BLaER1 (cell line): ENCODE measurements at regions not wholly inside any gene's neighbourhood (a gene's known extent, or its start where the extent isn't known, plus 50 kb on each side); places are given as distances from the start of the nearest gene placed in this dataset.
"Not testable (repeated sequence)": the region's sequence is repeated elsewhere in the genome, so short reads cannot be mapped to it uniquely, and the experiment has no call there.

ENCODE experiments used
- H3K27ac ChIP-seq: shearing (Covaris generic); formaldehyde crosslinking; 2 replicates; pipeline ENCODE4 v1.8.1; 2022
- H3K27me3 ChIP-seq: shearing (Covaris generic); formaldehyde crosslinking; 2 replicates; pipeline ENCODE4 v1.8.1; 2022
- H3K36me3 ChIP-seq: shearing (Covaris generic); formaldehyde crosslinking; 2 replicates; pipeline ENCODE4 v1.8.1; 2022
- H3K4me1 ChIP-seq: shearing (Covaris generic); formaldehyde crosslinking; 2 replicates; pipeline ENCODE4 v1.8.1; 2022
- H3K4me2 ChIP-seq: shearing (Covaris generic); formaldehyde crosslinking; 2 replicates; pipeline ENCODE4 v1.8.1; 2022
- H3K4me3 ChIP-seq: shearing (Covaris generic); formaldehyde crosslinking; 2 replicates; pipeline ENCODE4 v1.8.1; 2022
- H3K9ac ChIP-seq: shearing (Covaris generic); formaldehyde crosslinking; 2 replicates; pipeline ENCODE4 v1.8.1; 2022
- H3K9me3 ChIP-seq: shearing (Covaris generic); formaldehyde crosslinking; 2 replicates; pipeline ENCODE4 v1.8.1; 2022
- H4K20me1 ChIP-seq: shearing (Covaris generic); formaldehyde crosslinking; 2 replicates; pipeline ENCODE4 v1.8.1; 2022

DNA sequence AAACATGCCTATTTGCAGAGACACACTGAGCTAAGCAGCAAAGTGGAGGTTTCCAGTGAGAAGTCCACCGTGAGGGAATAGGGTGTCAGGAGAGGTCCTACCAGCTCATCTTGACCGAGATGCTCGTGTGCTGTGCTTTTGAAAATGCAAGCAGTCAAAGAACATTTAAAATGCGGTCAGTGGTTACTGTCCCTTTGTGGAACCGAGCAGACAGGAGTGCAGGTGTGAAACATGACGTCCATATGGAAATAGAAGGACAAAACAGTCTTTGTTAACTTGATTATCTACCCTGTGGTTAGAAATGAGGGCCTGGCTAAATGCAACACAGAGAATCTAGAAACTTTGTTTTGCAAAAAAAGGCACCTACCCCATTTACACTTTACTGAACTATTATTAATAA, 473.3 kb downstream of the SPATA31A6 start:
- not testable (repeated sequence) for H4K20me1 ChIP-seq, H3K4me1 ChIP-seq, H3K9ac ChIP-seq, H3K27ac ChIP-seq, H3K9me3 ChIP-seq, H3K4me3 ChIP-seq, H3K36me3 ChIP-seq, H3K4me2 ChIP-seq, H3K27me3 ChIP-seq

DNA sequence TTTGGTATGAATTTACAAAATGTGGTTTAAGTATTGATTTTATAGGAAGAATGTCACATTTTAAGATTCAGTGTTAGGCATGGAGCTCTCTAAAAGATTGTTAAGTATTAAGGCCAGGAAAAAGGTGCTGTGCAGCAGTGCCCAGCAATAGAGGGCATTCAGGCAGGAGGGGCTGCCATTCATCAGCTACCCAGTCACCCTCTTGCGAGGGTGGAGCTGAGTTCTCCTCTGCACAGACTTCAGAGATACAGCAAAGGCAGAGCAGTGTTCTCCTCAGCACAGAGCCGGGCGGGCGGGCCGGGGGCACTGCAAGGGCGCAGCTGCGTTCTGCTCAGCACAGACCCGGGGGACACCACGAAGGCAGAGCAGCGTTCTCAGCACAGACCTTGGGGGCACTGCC, 474.0 kb downstream of the SPATA31A6 start:
- H3K9me3 ChIP-seq, H3K4me3 ChIP-seq, H3K27ac ChIP-seq, H3K27me3 ChIP-seq, H4K20me1 ChIP-seq, H3K4me1 ChIP-seq, H3K4me2 ChIP-seq, H3K36me3 ChIP-seq, H3K9ac ChIP-seq: not testable (repeated sequence)

DNA sequence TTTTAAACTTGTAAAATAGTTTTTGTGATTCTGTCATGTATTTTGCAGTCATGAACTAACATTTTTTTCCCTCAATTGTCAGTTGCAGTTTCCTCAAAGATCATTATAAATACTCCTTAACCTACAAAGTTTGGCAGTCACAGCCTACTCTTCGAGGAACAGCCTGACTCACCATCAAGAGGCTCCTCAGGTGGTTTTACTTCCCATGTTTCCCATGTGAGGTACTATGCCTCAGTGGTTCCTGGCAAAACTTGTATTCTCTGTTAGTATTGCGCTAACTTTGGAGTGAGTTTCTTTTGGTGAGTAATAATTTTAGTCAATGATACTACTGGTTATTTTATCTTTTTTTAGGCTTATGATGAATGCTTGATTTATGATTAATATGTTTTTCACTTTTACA, 513.7 kb downstream of the SPATA31A6 start:
- not testable (repeated sequence) for H3K4me3 ChIP-seq, H3K9me3 ChIP-seq, H3K27me3 ChIP-seq, H4K20me1 ChIP-seq, H3K4me1 ChIP-seq, H3K9ac ChIP-seq, H3K4me2 ChIP-seq, H3K27ac ChIP-seq, H3K36me3 ChIP-seq

DNA sequence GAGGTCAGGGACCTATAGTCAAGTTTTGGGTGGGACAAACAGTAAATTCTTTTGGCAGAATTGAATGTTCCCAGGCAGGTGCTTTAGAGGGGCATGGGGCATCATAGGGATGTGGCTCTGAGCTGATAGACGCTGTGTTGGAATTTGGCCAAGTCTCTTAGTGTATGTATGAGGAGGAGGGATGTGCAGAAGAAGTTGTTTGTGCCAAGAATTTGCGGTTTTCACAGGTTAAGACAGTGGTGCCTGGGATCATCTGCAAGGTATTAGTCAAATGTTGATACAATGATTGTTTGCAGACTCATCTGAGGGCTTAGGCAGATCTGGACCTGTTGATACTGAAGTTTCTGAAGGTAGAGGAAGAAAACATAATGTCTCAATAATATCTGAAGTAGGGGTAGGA, 519.4 kb downstream of the SPATA31A6 start:
- H3K27me3 ChIP-seq, H4K20me1 ChIP-seq, H3K4me1 ChIP-seq, H3K36me3 ChIP-seq, H3K9ac ChIP-seq, H3K9me3 ChIP-seq, H3K4me2 ChIP-seq, H3K27ac ChIP-seq, H3K4me3 ChIP-seq: not testable (repeated sequence)

DNA sequence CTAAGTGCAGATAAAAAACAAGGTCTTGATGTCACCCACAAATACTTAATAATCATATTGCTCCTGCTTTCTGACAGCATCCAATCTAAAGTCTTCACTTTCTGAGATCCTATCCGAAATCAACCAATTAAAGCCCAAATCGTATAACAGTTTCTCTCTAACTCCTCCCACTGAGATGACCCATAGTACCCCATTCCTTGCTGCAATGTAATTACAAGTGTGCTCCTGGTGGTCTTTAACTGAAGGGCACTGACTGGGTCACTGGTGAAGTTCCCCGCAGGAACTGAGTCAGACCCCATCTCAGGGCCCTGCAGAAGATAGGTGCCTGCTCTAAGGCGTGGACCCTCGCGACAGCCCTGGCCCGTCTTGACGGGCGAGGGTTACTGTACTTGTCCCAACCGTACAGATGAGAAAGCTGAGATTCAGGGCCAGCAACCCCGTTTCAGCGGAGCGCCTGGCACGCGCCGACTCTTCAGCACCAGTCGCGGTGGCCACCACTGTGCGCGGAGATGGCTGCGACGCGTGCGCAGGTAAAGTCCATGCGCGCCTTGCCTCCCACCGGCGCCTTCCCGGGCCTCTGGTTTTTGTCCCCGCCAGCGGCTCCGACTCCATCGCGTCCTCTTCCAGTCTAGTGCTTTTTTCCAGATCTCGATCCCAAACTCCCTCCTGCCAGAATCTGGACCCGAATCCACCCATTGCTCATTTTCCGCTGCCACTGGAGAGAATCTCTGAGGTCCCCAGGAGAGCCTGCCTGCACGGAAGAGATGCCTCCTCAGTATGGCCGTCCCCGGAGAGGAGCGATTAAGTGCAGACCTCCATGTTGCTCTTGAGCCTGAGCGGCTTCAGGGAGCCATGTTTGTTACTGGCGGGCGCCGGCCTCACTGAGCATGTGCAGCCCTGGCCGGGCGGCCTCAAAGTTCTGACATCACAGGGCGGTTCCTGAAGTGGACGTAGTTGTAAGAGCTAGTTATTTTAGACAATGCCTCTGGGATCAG, 541.7 kb downstream of the SPATA31A6 start:
- H3K27ac ChIP-seq, H4K20me1 ChIP-seq, H3K9ac ChIP-seq, H3K4me2 ChIP-seq, H3K4me3 ChIP-seq, H3K9me3 ChIP-seq, H3K36me3 ChIP-seq, H3K4me1 ChIP-seq, H3K27me3 ChIP-seq: not testable (repeated sequence)

- not testable (repeated sequence) for H3K9me3 ChIP-seq, H4K20me1 ChIP-seq, H3K4me2 ChIP-seq, H3K27me3 ChIP-seq, H3K36me3 ChIP-seq, H3K27ac ChIP-seq, H3K4me3 ChIP-seq, H3K9ac ChIP-seq, H3K4me1 ChIP-seq
Measured at GRCh38 chr9:42743030-42743814, 559.8 kb downstream of the SPATA31A6 start.

DNA sequence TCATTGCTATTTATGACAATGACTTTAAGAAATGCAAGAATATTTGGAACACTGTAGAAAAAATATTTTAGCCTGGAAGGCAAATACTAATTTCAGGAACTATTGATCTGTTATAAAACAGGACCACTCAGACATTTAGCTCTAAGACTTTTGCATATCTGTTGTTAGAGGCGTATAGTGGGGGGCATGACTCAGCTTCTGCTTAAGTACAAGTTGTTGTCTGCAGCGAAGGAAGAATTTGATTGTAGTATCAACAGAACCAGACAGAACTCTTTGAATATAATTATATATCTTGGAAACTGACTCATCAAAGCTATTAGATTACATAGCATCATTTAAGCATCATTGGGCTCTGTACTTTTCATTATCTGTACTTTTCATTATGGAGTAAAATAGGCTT, 573.8 kb downstream of the SPATA31A6 start:
- not testable (repeated sequence) for H3K36me3 ChIP-seq, H3K4me1 ChIP-seq, H3K9me3 ChIP-seq, H4K20me1 ChIP-seq, H3K4me2 ChIP-seq, H3K9ac ChIP-seq, H3K27me3 ChIP-seq, H3K4me3 ChIP-seq, H3K27ac ChIP-seq

GRCh38 chr9:42759320-42759719, 575.9 kb downstream of the SPATA31A6 start:
- not testable (repeated sequence) for H4K20me1 ChIP-seq, H3K4me3 ChIP-seq, H3K27ac ChIP-seq, H3K36me3 ChIP-seq, H3K9ac ChIP-seq, H3K4me2 ChIP-seq, H3K9me3 ChIP-seq, H3K4me1 ChIP-seq, H3K27me3 ChIP-seq

GRCh38 chr9:42782201-42782600, 598.7 kb downstream of the SPATA31A6 start:
- not testable (repeated sequence) for H3K9me3 ChIP-seq, H3K27ac ChIP-seq, H3K27me3 ChIP-seq, H3K9ac ChIP-seq, H3K36me3 ChIP-seq, H3K4me2 ChIP-seq, H3K4me3 ChIP-seq, H3K4me1 ChIP-seq, H4K20me1 ChIP-seq

DNA sequence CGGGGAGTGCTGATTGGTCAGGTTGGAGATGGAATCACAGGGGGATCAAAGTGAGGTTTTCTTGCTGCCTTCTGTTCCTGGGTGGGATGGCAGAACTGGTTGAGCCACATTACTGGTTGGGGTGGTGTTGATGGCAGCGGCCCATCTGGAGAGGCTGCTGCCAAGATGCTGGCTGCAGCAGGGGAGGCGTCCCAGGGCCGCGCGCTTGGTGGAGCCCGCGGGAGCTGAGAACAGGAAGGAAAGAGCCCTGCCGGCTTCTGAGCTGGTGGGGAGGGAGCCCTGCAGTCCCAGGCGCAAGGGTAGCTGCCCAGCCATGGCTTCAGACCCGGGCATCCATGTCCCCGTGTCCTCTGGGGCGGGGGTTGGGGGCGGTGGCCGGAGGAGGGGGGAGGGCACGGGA, 609.3 kb downstream of the SPATA31A6 start:
- H3K4me2 ChIP-seq, H3K27me3 ChIP-seq, H3K9me3 ChIP-seq, H4K20me1 ChIP-seq, H3K9ac ChIP-seq, H3K4me3 ChIP-seq, H3K4me1 ChIP-seq, H3K27ac ChIP-seq, H3K36me3 ChIP-seq: not testable (repeated sequence)

DNA sequence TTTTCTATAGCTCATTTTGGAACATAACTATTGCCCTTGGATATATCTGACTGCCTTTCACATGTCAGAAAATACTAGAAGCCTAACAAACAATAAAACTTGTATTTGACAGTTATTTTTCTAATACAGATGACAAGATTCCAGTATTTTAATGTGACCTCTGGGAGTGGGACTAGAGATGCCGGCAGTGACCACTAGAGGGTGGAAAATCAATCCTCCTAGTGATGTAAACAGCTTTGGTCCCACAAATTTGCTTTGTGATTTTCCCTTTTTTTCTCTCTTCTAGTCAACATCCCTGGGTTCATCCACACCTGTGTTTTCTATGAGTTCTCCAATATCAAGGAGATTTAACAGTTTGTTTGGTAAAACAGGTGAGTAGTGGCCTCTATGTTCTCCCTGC, 615.1 kb downstream of the SPATA31A6 start:
- not testable (repeated sequence) for H3K27ac ChIP-seq, H3K4me3 ChIP-seq, H3K9ac ChIP-seq, H3K36me3 ChIP-seq, H3K27me3 ChIP-seq, H3K9me3 ChIP-seq, H3K4me2 ChIP-seq, H4K20me1 ChIP-seq
- H3K4me1 ChIP-seq: peaks cover 27% of the 10 kb centered on the region

GRCh38 chr9:42802716-42803115, 619.3 kb downstream of the SPATA31A6 start:
- Histone ChIP-seq H3K4me2 (peak overlapping the region; percentile 60), H3K4me1 (peaks cover 27% of the 10 kb centered on the region)
- H3K27me3 ChIP-seq, H4K20me1 ChIP-seq, H3K9me3 ChIP-seq, H3K9ac ChIP-seq, H3K36me3 ChIP-seq, H3K27ac ChIP-seq, H3K4me3 ChIP-seq: not testable (repeated sequence)

- H3K4me2 ChIP-seq, H4K20me1 ChIP-seq, H3K9ac ChIP-seq, H3K36me3 ChIP-seq, H3K27ac ChIP-seq, H3K9me3 ChIP-seq, H3K27me3 ChIP-seq, H3K4me3 ChIP-seq: not testable (repeated sequence)
- H3K4me1 ChIP-seq: peaks cover 13% of the 10 kb centered on the region
Measured at GRCh38 chr9:42806674-42807073, 623.2 kb downstream of the SPATA31A6 start.

GRCh38 chr9:42821468-42821867, 638.0 kb downstream of the SPATA31A6 start:
- H3K9ac ChIP-seq, H3K27me3 ChIP-seq, H3K9me3 ChIP-seq, H3K4me1 ChIP-seq, H3K27ac ChIP-seq, H4K20me1 ChIP-seq, H3K4me3 ChIP-seq, H3K4me2 ChIP-seq, H3K36me3 ChIP-seq: not testable (repeated sequence)

- H3K4me1 ChIP-seq: not testable (repeated sequence)
Measured at GRCh38 chr9:42848156-42848555, 664.7 kb downstream of the SPATA31A6 start.

More at GRCh38 chr9:42848156-42848555, 664.7 kb downstream of the SPATA31A6 start:
- not testable (repeated sequence) for H4K20me1 ChIP-seq, H3K27me3 ChIP-seq, H3K4me3 ChIP-seq, H3K36me3 ChIP-seq, H3K9ac ChIP-seq, H3K27ac ChIP-seq, H3K9me3 ChIP-seq, H3K4me2 ChIP-seq
